Body of pancreas (tissue), 4 donors: ENCODE measurements at regions not wholly inside any gene's neighbourhood (a gene's known extent, or its start where the extent isn't known, plus 50 kb on each side); places are given as distances from the start of the nearest gene placed in this dataset.

Experiments used
- ATAC-seq: fragments of 150-250 bp; one replicate; pipeline ENCODE4 v1.9.1; 2016
- DNase-seq, 4 donors: peaks; one replicate each; pipeline ENCODE4 v3.0.0-alpha.2; 2019
- H3K27ac ChIP-seq, 4 donors: fragments of 200-600 bp; sonication (generic); 1 replicate in 3 of 4; 2 replicates in 1 of 4; pipeline versions ENCODE4 v1.5.1 to v1.6.1; 2016 to 2019; ENCODE audit warnings: mild to moderate bottlenecking in 1 of 4, mixed read lengths in 1 of 4, moderate library complexity in 1 of 4
- H3K27me3 ChIP-seq, 2 donors: fragments of 200-600 bp; sonication (generic); one replicate each; pipeline ENCODE4 v1.6.0; 2016; ENCODE audit warnings: mild to moderate bottlenecking in 1 of 2
- H3K36me3 ChIP-seq, 2 donors: fragments of 200-600 bp; sonication (generic); replicated peaks in 1 of 2; 2 replicates each; pipeline ENCODE4 v1.5.1; 2016; ENCODE audit warnings: low read depth in 2 of 2; ENCODE audit not compliant: insufficient read depth in 1 of 2
- H3K4me1 ChIP-seq: fragments of 200-600 bp; sonication (generic); one replicate; pipeline ENCODE4 v1.6.0; 2016
- H3K4me3 ChIP-seq, 2 donors: fragments of 200-600 bp; sonication (generic); 1 replicate in 1 of 2; 2 replicates in 1 of 2; pipeline ENCODE4 v1.5.1; 2016 to 2019
- H3K9me3 ChIP-seq, 3 donors: fragments of 200-600 bp; sonication (generic); 1 replicate in 2 of 3; 2 replicates in 1 of 3; pipeline ENCODE4 v1.5.1; 2016
- POLR2A ChIP-seq, 3 donors: fragments of 450-650 bp; IDR thresholded peaks; one replicate each; pipeline ENCODE4 v1.6.1; 2016; ENCODE audit warnings: antibody characterized with exemption in 3 of 3, mild to moderate bottlenecking in 2 of 3
- WGBS, 2 donors: methylation state at CpG; one replicate each; pipeline ENCODE4 v1.1.5; 2017; 5-methylcytosine and 5-hydroxymethylcytosine counted together
- intact Hi-C: fragments of 100-400 bp; cut with DNase I; formaldehyde crosslinking; loops from one replicate; pipeline ENCODE4 v1.15.1; 2023
- TF ChIP-seq, protein P1 (sequence below), 7 experiments: fragments of 450-650 bp in 4 of 7; fragments of 200-600 bp in 3 of 7; sonication (generic) in 3 of 7; IDR thresholded peaks; one replicate each; pipeline ENCODE4 v1.5.1; 2016 to 2019; ENCODE audit warnings: antibody characterized with exemption in 7 of 7

DNA sequence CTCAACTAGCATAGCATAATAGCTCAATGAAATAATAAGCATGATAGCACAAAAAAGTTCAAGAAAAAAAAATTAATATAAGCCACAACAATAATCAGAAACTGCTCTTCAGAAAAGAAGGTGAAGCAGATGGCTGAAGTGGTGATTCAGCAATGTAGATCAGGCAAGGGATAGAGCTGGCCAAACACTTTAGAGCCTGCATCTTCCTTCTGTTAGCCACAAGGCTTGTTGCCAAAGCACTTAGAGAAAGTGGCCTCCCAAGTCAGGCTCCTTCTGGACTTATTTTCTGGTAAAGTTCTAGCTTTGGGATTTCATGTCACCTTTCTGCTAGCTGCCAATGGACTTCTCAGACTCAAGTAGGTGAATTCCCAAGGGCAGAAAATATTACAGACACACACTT lies 60.3 kb upstream of the C1orf87 start:
- ATAC-seq = no peak
- intact Hi-C loops = no loop called here
- no peak for DNase-seq

DNA sequence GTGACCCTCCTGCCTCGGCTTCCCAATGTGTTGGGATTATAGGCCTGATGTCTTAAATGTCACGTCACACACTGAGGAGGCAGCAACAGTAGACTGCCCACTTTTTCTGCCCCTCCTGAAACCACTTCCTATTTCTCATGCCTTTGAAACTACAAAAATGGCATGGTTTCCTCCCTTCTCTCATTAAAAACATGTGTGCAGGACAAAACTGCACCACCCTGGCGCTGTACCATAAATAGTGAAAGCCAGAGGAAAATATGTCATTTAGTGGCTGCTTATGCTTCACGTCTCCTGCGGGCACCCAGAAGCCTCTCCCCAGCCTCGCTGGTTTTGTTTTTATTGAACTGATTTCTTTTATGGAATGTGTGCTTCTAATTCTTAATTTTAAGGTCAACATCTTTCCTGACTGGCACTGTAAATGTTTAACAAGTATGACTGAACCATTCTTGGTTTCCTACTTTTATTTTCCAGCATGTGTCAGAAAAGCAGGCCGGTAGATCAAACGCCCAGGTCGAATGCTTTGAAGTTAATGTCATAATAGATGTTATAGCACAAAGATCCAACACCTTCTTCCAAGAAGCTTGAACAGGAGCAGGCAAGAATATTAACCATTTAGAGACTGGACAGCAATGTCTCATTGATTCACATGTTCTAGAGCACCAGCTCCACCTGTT lies 59.6 kb upstream of the C1orf87 start:
- no peaks in the 10 kb centered on the region for H3K9me3 ChIP-seq
- DNase-seq (peak in 1 of 4 donors; percentile 6), ATAC-seq (no peak)
- TF ChIP-seq POLR2A (IDR thresholded peaks at IDR 0.05) = no peak
- TF ChIP-seq, protein P1, sequence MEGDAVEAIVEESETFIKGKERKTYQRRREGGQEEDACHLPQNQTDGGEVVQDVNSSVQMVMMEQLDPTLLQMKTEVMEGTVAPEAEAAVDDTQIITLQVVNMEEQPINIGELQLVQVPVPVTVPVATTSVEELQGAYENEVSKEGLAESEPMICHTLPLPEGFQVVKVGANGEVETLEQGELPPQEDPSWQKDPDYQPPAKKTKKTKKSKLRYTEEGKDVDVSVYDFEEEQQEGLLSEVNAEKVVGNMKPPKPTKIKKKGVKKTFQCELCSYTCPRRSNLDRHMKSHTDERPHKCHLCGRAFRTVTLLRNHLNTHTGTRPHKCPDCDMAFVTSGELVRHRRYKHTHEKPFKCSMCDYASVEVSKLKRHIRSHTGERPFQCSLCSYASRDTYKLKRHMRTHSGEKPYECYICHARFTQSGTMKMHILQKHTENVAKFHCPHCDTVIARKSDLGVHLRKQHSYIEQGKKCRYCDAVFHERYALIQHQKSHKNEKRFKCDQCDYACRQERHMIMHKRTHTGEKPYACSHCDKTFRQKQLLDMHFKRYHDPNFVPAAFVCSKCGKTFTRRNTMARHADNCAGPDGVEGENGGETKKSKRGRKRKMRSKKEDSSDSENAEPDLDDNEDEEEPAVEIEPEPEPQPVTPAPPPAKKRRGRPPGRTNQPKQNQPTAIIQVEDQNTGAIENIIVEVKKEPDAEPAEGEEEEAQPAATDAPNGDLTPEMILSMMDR (IDR thresholded peaks at IDR 0.05) = no peak
- WGBS, 2 donors = 41 to 46% methylated on average over 9 of the region's 9 CpGs
- H3K27me3 ChIP-seq = no peaks in the 10 kb centered on the region
- H3K27ac ChIP-seq = peak overlapping the region in 2 of 4 donors; percentile 4 to 19
- no peaks in the 10 kb centered on the region for H3K36me3 ChIP-seq
- intact Hi-C loops = no loop called here
- H3K4me3 ChIP-seq = no peak overlapping the region
- no peaks in the 10 kb centered on the region for H3K4me1 ChIP-seq

More for the DNA sequence above, 60.3 kb upstream of the C1orf87 start:
- no peaks in the 10 kb centered on the region for H3K9me3 ChIP-seq
- no peaks in the 10 kb centered on the region for H3K27me3 ChIP-seq
- no peaks in the 10 kb centered on the region for H3K36me3 ChIP-seq
- H3K4me1 ChIP-seq = no peaks in the 10 kb centered on the region
- no peak overlapping the region for H3K27ac ChIP-seq
- no peak overlapping the region for H3K4me3 ChIP-seq
- no peak for TF ChIP-seq POLR2A (IDR thresholded peaks at IDR 0.05)
- TF ChIP-seq, protein P1 (IDR thresholded peaks at IDR 0.05) = no peak

DNA sequence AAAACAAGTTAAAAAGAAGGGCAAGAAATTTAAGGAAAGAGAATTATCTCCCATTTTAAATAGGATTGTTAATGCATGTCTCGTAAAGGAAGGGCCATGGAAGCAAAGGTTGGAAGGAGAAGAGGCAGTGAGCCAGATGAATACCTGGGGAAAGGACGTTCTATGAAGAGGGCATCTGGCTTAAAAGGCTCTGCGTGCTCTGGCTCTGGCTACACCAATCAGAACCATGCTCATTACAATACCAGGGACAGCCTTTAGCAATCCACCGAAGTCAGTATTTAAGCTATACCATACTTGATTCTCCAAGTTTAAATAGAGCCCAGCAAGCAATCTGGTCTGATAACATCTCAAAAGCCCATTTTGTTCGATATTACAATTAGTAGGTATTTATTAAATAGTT lies 58.5 kb upstream of the C1orf87 start:
- Histone ChIP-seq H3K4me3 (no peak overlapping the region), H3K27me3 (no peaks in the 10 kb centered on the region), H3K9me3 (no peaks in the 10 kb centered on the region), H3K27ac (no peak overlapping the region), H3K4me1 (no peaks in the 10 kb centered on the region), H3K36me3 (no peaks in the 10 kb centered on the region)
- DNase-seq (no peak), ATAC-seq (no peak)
- intact Hi-C loops = no loop called here
- TF ChIP-seq, protein P1 (IDR thresholded peaks at IDR 0.05) = no peak
- no peak for TF ChIP-seq POLR2A (IDR thresholded peaks at IDR 0.05)
- WGBS, 2 donors = 73 to 76% methylated on average over 5 of the region's 5 CpGs

DNA sequence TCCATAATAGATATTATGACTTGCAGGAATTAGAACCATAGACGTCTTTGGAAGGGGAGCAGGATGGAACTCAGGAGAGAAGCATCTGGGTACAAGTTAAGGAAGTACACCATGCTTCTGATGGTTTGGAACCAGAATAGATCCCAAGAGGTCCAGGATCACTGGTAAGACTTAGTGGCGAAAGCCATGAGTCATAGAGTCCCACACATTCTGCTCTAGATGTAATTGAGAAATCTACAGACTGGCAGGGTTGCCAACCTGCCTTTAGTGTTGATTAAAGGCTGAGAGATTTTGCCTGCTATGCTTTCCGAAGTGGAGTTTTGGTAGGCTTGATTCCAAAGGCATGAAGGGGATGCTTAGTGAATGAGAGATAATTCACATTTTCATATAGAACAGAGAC lies 57.1 kb upstream of the C1orf87 start:
- no peak overlapping the region for H3K27ac ChIP-seq
- DNase-seq (no peak), ATAC-seq (no peak)
- no peaks in the 10 kb centered on the region for H3K36me3 ChIP-seq
- no peaks in the 10 kb centered on the region for H3K9me3 ChIP-seq
- no peaks in the 10 kb centered on the region for H3K4me1 ChIP-seq
- intact Hi-C loops = no loop called here
- H3K27me3 ChIP-seq = no peaks in the 10 kb centered on the region
- TF ChIP-seq, protein P1 (IDR thresholded peaks at IDR 0.05) = no peak
- no peak for TF ChIP-seq POLR2A (IDR thresholded peaks at IDR 0.05)
- 58 to 67% methylated on average over 3 of the region's 3 CpGs for WGBS, 2 donors
- no peak overlapping the region for H3K4me3 ChIP-seq

DNA sequence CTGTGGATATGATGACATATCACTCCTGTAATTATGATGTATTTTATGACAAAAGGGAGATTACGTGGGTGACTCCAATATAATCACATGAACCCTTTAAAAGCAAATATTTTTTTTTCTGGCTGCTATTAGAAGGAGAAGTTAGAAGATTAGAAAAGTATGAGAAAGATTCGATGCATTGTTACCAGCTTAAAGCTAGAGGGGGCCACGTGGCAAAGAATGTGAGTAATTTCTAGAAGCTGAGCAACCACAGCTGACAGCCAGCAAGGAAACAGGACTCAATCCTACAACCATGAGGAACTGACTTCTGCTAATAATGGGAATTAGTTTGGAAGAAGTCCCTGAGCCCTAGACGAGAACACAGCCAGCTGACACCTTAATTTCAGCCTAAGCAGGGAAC lies 56.3 kb upstream of the C1orf87 start:
- DNase-seq (no peak), ATAC-seq (no peak)
- 46 to 48% methylated on average over 4 of the region's 4 CpGs for WGBS, 2 donors
- Histone ChIP-seq H3K4me3 (no peak overlapping the region), H3K4me1 (no peaks in the 10 kb centered on the region), H3K36me3 (no peaks in the 10 kb centered on the region), H3K9me3 (no peaks in the 10 kb centered on the region), H3K27me3 (no peaks in the 10 kb centered on the region), H3K27ac (no peak overlapping the region)
- intact Hi-C loops = no loop called here
- TF ChIP-seq POLR2A (IDR thresholded peaks at IDR 0.05) = no peak
- TF ChIP-seq, protein P1 (IDR thresholded peaks at IDR 0.05) = no peak
